H1 (cell line): ENCODE measurements at regions not wholly inside any gene's neighbourhood (a gene's known extent, or its start where the extent isn't known, plus 50 kb on each side); places are given as distances from the start of the nearest gene placed in this dataset.

Experiments
- CTCF ChIA-PET: fragments of 300-600 bp; sonication (Branson Sonifier 250); formaldehyde crosslinking; loops from one replicate; lab custom pipeline; 2021; ENCODE audit not compliant: partially characterized antibody; lab: Charles Lee
- POLR2A ChIA-PET: fragments of 300-600 bp; sonication (Branson Sonifier 250); formaldehyde crosslinking; loops from one replicate; lab custom pipeline; 2021; ENCODE audit warnings: inconsistent platforms; ENCODE audit not compliant: partially characterized antibody; lab: Charles Lee
- DNase-seq, 2 experiments: peaks; one replicate each; pipeline versions ENCODE4 v3.0.0 to v3.0.0-alpha.2; 2010 to 2022; ENCODE audit warnings: low spot score in 2 of 2, low read depth in 1 of 2, mixed read lengths in 1 of 2
- FAIRE-seq: peaks from 2 replicates; lab custom pipeline; 2011; peaks lifted over from hg19 to GRCh38; lab: Jason Lieb, UNC
- H2AFZ ChIP-seq: 2 replicates; pipeline ENCODE4 v1.8.1; 2012; ENCODE audit warnings: low read length, inconsistent platforms
- H2AK5ac ChIP-seq: 2 replicates; pipeline ENCODE4 v1.6.1; 2013; ENCODE audit warnings: low read depth, low read length
- H2BK120ac ChIP-seq: replicated peaks from 2 replicates; pipeline ENCODE3; 2013; ENCODE audit warnings: low read depth, low read length, inconsistent platforms
- H2BK12ac ChIP-seq: 2 replicates; pipeline ENCODE4 v1.6.1; 2013; ENCODE audit warnings: low read depth, low read length
- H2BK15ac ChIP-seq: 2 replicates; pipeline ENCODE4 v1.6.1; 2013; ENCODE audit warnings: low read length
- H2BK20ac ChIP-seq: 2 replicates; pipeline ENCODE4 v1.6.1; 2013; ENCODE audit warnings: low read length
- H2BK5ac ChIP-seq: 2 replicates; pipeline ENCODE4 v1.6.1; 2013; ENCODE audit warnings: low read depth, low read length
- H3K14ac ChIP-seq: 2 replicates; pipeline ENCODE4 v1.6.1; 2013; ENCODE audit warnings: inconsistent platforms; ENCODE audit not compliant: insufficient read length
- H3K18ac ChIP-seq: 2 replicates; pipeline ENCODE4 v1.6.1; 2013; ENCODE audit warnings: low read length; ENCODE audit errors: extremely low read depth
- H3K23ac ChIP-seq: 2 replicates; pipeline ENCODE4 v1.6.1; 2013; ENCODE audit warnings: inconsistent platforms; ENCODE audit not compliant: insufficient read length
- H3K23me2 ChIP-seq: 2 replicates; pipeline ENCODE4 v1.6.1; 2013; ENCODE audit warnings: low read depth, low read length
- H3K27ac ChIP-seq: 2 replicates; pipeline ENCODE4 v1.6.1; 2011; ENCODE audit warnings: low read depth, low read length, inconsistent platforms
- H3K27me3 ChIP-seq, 4 experiments: replicated peaks in 1 of 4; 1 replicate in 1 of 4; 2 replicates in 3 of 4; pipeline versions ENCODE4 v1.6.1 to v1.8.1; 2011 to 2013; ENCODE audit warnings: low read length in 3 of 4, mild to moderate bottlenecking in 3 of 4, inconsistent platforms in 2 of 4, mixed read lengths in 2 of 4, moderate library complexity in 1 of 4; ENCODE audit not compliant: control insufficient read depth in 3 of 4, insufficient read depth in 3 of 4; ENCODE audit errors: extremely low read depth in 1 of 4
- H3K36me3 ChIP-seq, 4 experiments: 2 replicates each; pipeline versions ENCODE4 v1.6.1 to v1.8.1; 2011 to 2013; ENCODE audit warnings: mild to moderate bottlenecking in 4 of 4, low read length in 3 of 4, moderate library complexity in 2 of 4, control low read depth in 1 of 4, inconsistent platforms in 1 of 4; ENCODE audit not compliant: insufficient read depth in 4 of 4, control insufficient read depth in 2 of 4
- H3K4ac ChIP-seq: replicated peaks from 2 replicates; pipeline ENCODE3; 2013; ENCODE audit warnings: low read length, low read depth, mixed read lengths, inconsistent platforms; ENCODE audit not compliant: insufficient read length
- H3K4me1 ChIP-seq, 4 experiments: replicated peaks in 1 of 4; 1 replicate in 1 of 4; 2 replicates in 3 of 4; pipeline versions ENCODE4 v1.6.1 to v1.8.1; 2011 to 2013; ENCODE audit warnings: low read length in 3 of 4, inconsistent platforms in 2 of 4, mixed read lengths in 1 of 4; ENCODE audit not compliant: insufficient read depth in 4 of 4, control insufficient read depth in 3 of 4
- H3K4me2 ChIP-seq, 2 experiments: 2 replicates each; pipeline versions ENCODE4 v1.6.1 to v1.8.1; 2011 to 2013; ENCODE audit warnings: low read depth in 2 of 2, low read length in 2 of 2, control low read depth in 1 of 2, inconsistent platforms in 1 of 2, mild to moderate bottlenecking in 1 of 2; ENCODE audit not compliant: insufficient read depth in 1 of 2
- H3K4me3 ChIP-seq, 4 experiments: fragments of 200-600, 300-600 bp in 1 of 4; sonication (generic), shearing (Covaris generic), sonication (Bioruptor Twin) in 1 of 4; 2 replicates each; pipeline versions ENCODE4 v1.5.1 to v1.8.1; 2011 to 2016; ENCODE audit warnings: low read length in 4 of 4, low read depth in 3 of 4, control low read depth in 2 of 4, inconsistent platforms in 2 of 4, mild to moderate bottlenecking in 2 of 4, mixed read lengths in 1 of 4, moderate library complexity in 1 of 4; ENCODE audit not compliant: insufficient read depth in 2 of 4; ENCODE audit errors: extremely low read depth in 1 of 4
- H3K56ac ChIP-seq: replicated peaks from 2 replicates; pipeline ENCODE3; 2013; ENCODE audit warnings: low read depth, mild to moderate bottlenecking, mixed read lengths, low read length, inconsistent platforms; ENCODE audit not compliant: insufficient read length
- H3K79me1 ChIP-seq: 2 replicates; pipeline ENCODE4 v1.6.1; 2013; ENCODE audit warnings: low read depth, low read length, control low read depth
- H3K79me2 ChIP-seq, 2 experiments: 2 replicates each; pipeline versions ENCODE4 v1.6.1 to v1.8.1; 2012 to 2013; ENCODE audit warnings: low read length in 2 of 2, mild to moderate bottlenecking in 2 of 2, inconsistent platforms in 1 of 2; ENCODE audit not compliant: insufficient read depth in 2 of 2, control insufficient read depth in 1 of 2
- H3K9ac ChIP-seq, 4 experiments: replicated peaks in 1 of 4; 1 replicate in 1 of 4; 2 replicates in 3 of 4; pipeline versions ENCODE4 v1.6.1 to v1.8.1; 2011 to 2013; ENCODE audit warnings: low read depth in 3 of 4, low read length in 3 of 4, control low read depth in 2 of 4, mild to moderate bottlenecking in 2 of 4, moderate library complexity in 2 of 4, inconsistent platforms in 1 of 4; ENCODE audit errors: extremely low read depth in 1 of 4
- H3K9me3 ChIP-seq, 2 experiments: 2 replicates each; pipeline versions ENCODE4 v1.6.1 to v1.8.1; 2012 to 2013; ENCODE audit warnings: mild to moderate bottlenecking in 2 of 2, moderate library complexity in 2 of 2, control low read depth in 1 of 2, inconsistent platforms in 1 of 2, low read depth in 1 of 2, low read length in 1 of 2, mixed read lengths in 1 of 2; ENCODE audit not compliant: insufficient read depth in 2 of 2
- H4K20me1 ChIP-seq, 2 experiments: replicated peaks in 1 of 2; 2 replicates each; pipeline versions ENCODE3 to v1.8.1; 2011 to 2013; ENCODE audit warnings: inconsistent platforms in 2 of 2, low read length in 2 of 2, mild to moderate bottlenecking in 1 of 2; ENCODE audit not compliant: insufficient read depth in 2 of 2, control insufficient read depth in 1 of 2
- H4K5ac ChIP-seq: 2 replicates; pipeline ENCODE4 v1.6.1; 2013; ENCODE audit warnings: low read length, low read depth, mixed read lengths, inconsistent platforms; ENCODE audit not compliant: insufficient read length
- H4K8ac ChIP-seq: 2 replicates; pipeline ENCODE4 v1.8.0; 2013; ENCODE audit warnings: mild to moderate bottlenecking, moderate library complexity, low read length, inconsistent platforms; ENCODE audit not compliant: insufficient read depth; ENCODE audit errors: extremely low read depth
- H4K91ac ChIP-seq: replicated peaks from 2 replicates; pipeline ENCODE3; 2013; ENCODE audit warnings: low read length, mixed read lengths, inconsistent platforms; ENCODE audit not compliant: insufficient read length
- BCL11A ChIP-seq, 2 experiments: IDR thresholded peaks; one replicate each; pipeline ENCODE4 v1.6.1; 2011; ENCODE audit warnings: low read depth in 2 of 2, low read length in 2 of 2, mild to moderate bottlenecking in 2 of 2
- CREB1 ChIP-seq: IDR thresholded peaks from 2 replicates; pipeline ENCODE4 v1.6.1; 2012; ENCODE audit warnings: inconsistent platforms
- EP300 ChIP-seq, 2 experiments: IDR thresholded peaks; 1 replicate in 1 of 2; 2 replicates in 1 of 2; pipeline ENCODE4 v1.6.1; 2011 to 2012; ENCODE audit warnings: low read depth in 2 of 2, low read length in 2 of 2, mild to moderate bottlenecking in 2 of 2, borderline replicate concordance in 1 of 2, inconsistent platforms in 1 of 2, moderate library complexity in 1 of 2
- SP1 ChIP-seq: IDR thresholded peaks from 2 replicates; pipeline ENCODE4 v1.6.1; 2011; ENCODE audit warnings: low read depth, low read length
- SP2 ChIP-seq: IDR thresholded peaks from 2 replicates; pipeline ENCODE4 v1.6.1; 2012; ENCODE audit warnings: mild to moderate bottlenecking, low read length, inconsistent platforms
- SP4 ChIP-seq: IDR thresholded peaks from 2 replicates; pipeline ENCODE4 v1.6.1; 2012; ENCODE audit warnings: low read length, inconsistent platforms
- TAF1 ChIP-seq: IDR thresholded peaks from 2 replicates; pipeline ENCODE4 v1.6.1; 2011; ENCODE audit warnings: mild to moderate bottlenecking, low read depth, low read length
- TBP ChIP-seq: IDR thresholded peaks from 2 replicates; pipeline ENCODE4 v1.6.1; 2011; ENCODE audit warnings: low read depth, low read length, improper control_type of control experiment
- TCF12 ChIP-seq: IDR thresholded peaks from 2 replicates; pipeline ENCODE4 v1.6.1; 2011; ENCODE audit warnings: low read depth, mild to moderate bottlenecking, low read length
- TEAD4 ChIP-seq: IDR thresholded peaks from 2 replicates; pipeline ENCODE4 v1.6.1; 2012; ENCODE audit warnings: low read depth, low read length, inconsistent platforms, mixed read lengths
- YY1 ChIP-seq: IDR thresholded peaks from 2 replicates; pipeline ENCODE4 v1.6.1; 2011; ENCODE audit warnings: low read depth, mild to moderate bottlenecking, low read length
- ZNF274 ChIP-seq: IDR thresholded peaks from 2 replicates; pipeline ENCODE4 v1.7.0; 2012; ENCODE audit warnings: low read length, borderline replicate concordance; ENCODE audit errors: extremely low read depth
- WGBS, 2 experiments: shearing (Covaris generic) in 1 of 2; methylation state at CpG; one replicate each; pipeline versions ENCODE4 v1.1.6 to v1.1.7; 2013 to 2015; ENCODE audit warnings: low lambda C conversion rate in 2 of 2, mixed read lengths in 2 of 2, inconsistent platforms in 1 of 2, low coverage in 1 of 2, missing lambda C conversion rate in 1 of 2; ENCODE audit not compliant: insufficient replicate concordance in 2 of 2, insufficient coverage in 1 of 2, insufficient read length in 1 of 2; ENCODE audit errors: extremely low coverage in 1 of 2, missing lambda C conversion rate in 1 of 2; 5-methylcytosine and 5-hydroxymethylcytosine counted together

DNA sequence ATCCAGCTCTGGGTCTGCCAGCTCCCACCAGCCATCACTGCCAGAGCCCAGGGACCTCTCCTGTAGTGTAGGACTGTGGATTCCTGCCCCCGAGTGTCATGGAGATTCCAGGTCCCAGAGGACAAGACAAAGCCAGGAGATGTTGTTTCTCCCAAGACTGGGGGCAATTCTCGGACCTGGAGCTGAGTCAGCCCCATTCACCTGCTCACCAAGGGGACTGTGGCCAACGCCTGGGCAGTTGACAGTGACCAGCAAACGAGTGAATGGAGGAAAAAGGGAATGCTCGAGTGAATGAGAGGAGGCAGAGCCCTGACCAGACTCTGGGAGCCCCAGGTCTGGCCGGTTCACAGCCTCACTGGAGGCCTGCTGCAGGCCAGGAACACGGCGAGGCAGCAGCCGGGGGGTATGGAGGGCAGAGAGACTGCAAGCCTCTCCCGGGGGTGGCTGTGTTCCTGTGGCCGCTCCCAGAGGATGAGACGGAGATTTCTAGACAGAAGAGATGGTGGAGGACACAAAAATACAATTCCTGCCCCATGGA lies 61.3 kb upstream of the PRR5 start:
- Histone ChIP-seq H3K23me2 (peaks cover 9% of the 10 kb centered on the region; the same call in 1 of the 2 replicates), H3K27ac (no peak overlapping the region), H3K9me3 (no peaks in the 10 kb centered on the region), H3K27me3 (no peaks in the 10 kb centered on the region; a peak in 1 of 7 replicates), H4K8ac (no peak overlapping the region; the same call in 1 of the 2 replicates), H4K20me1 (peaks cover 0 to 1% of the 10 kb centered on the region in 2 experiments), H4K91ac (no peak overlapping the region), H3K56ac (no peak overlapping the region), H3K9ac (no peak overlapping the region), H3K4ac (no peak overlapping the region), H3K4me2 (no peak overlapping the region), H3K79me1 (no peaks in the 10 kb centered on the region), H3K4me3 (no peak overlapping the region), H2BK15ac (no peak overlapping the region), H2AFZ (no peak overlapping the region), H3K4me1 (no peaks in the 10 kb centered on the region), H3K79me2 (no peaks in the 10 kb centered on the region), H3K36me3 (no peaks in the 10 kb centered on the region), H2AK5ac (no peak overlapping the region), H3K14ac (no peak overlapping the region), H2BK120ac (no peak overlapping the region), H4K5ac (no peak overlapping the region), H2BK12ac (no peak overlapping the region), H3K23ac (no peak overlapping the region), H2BK20ac (no peak overlapping the region), H3K18ac (no peak overlapping the region), H2BK5ac (no peak overlapping the region)
- DNase-seq (no peak), FAIRE-seq (no peak)
- TF ChIP-seq SP2 (no peak), BCL11A (IDR thresholded peaks at IDR 0.05; ENCODE audit: low read depth in 2 of 2, low read length in 2 of 2) (no peak), TEAD4 (no peak), SP4 (no peak), YY1 (no peak), ZNF274 (no peak), TBP (no peak), CREB1 (no peak), TCF12 (no peak), SP1 (no peak), EP300 (IDR thresholded peaks at IDR 0.05; ENCODE audit: borderline replicate concordance in 1 of 2, low read depth in 2 of 2, low read length in 2 of 2) (no peak), TAF1 (no peak)
- 75% methylated on average over 12 of the region's 12 CpGs; no CpG with 5 or more reads in 1 of the 2 experiments for WGBS, 2 experiments
- ChIA-PET POLR2A (interaction anchor here (0.7 kb wide), 1 partner anchor 30 kb away, joined by 3 read pairs; no protein-coding TSS in a partner anchor), CTCF (interaction anchor here (2.7 kb wide), 1 partner anchor 14 kb away, joined by 8 read pairs; no protein-coding TSS in a partner anchor)
